OCI-LY3 (cell line): ENCODE measurements at regions not wholly inside any gene's neighbourhood (a gene's known extent, or its start where the extent isn't known, plus 50 kb on each side); places are given as distances from the start of the nearest gene placed in this dataset.

Experiments
- EZH2phosphoT487 ChIP-seq: fragments of 200-600 bp; shearing (Covaris generic); IDR thresholded peaks from 2 replicates; pipeline ENCODE4 v1.6.1; 2018; ENCODE audit warnings: antibody characterized with exemption, mixed run types, low read depth
- TF ChIP-seq, protein P1 (sequence below): fragments of 200-600, 300-600 bp; sonication (generic); IDR thresholded peaks from 2 replicates; pipeline ENCODE4 v1.5.1; 2014; ENCODE audit warnings: antibody characterized with exemption, low read length, low read depth

GRCh38 chr5:65087154-65087553 lies 318.4 kb downstream of the CWC27 start:
- TF ChIP-seq, protein P1, sequence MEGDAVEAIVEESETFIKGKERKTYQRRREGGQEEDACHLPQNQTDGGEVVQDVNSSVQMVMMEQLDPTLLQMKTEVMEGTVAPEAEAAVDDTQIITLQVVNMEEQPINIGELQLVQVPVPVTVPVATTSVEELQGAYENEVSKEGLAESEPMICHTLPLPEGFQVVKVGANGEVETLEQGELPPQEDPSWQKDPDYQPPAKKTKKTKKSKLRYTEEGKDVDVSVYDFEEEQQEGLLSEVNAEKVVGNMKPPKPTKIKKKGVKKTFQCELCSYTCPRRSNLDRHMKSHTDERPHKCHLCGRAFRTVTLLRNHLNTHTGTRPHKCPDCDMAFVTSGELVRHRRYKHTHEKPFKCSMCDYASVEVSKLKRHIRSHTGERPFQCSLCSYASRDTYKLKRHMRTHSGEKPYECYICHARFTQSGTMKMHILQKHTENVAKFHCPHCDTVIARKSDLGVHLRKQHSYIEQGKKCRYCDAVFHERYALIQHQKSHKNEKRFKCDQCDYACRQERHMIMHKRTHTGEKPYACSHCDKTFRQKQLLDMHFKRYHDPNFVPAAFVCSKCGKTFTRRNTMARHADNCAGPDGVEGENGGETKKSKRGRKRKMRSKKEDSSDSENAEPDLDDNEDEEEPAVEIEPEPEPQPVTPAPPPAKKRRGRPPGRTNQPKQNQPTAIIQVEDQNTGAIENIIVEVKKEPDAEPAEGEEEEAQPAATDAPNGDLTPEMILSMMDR, result no peak
- TF ChIP-seq EZH2phosphoT487, result no peak
